Osteocyte (in vitro differentiated cells): ENCODE measurements at regions not wholly inside any gene's neighbourhood (a gene's known extent, or its start where the extent isn't known, plus 50 kb on each side); places are given as distances from the start of the nearest gene placed in this dataset.
"Not testable (repeated sequence)": the region's sequence is repeated elsewhere in the genome, so short reads cannot be mapped to it uniquely, and the experiment has no call there.

ENCODE experiments used
- DNase-seq: peaks from one replicate; pipeline ENCODE4 v3.0.0; 2021; ENCODE audit warnings: mixed read lengths; ENCODE audit not compliant: unreplicated experiment; ENCODE audit errors: extremely low spot score
- H3K27ac Mint-ChIP-seq: one replicate; pipeline ENCODE4 v1.8.0; 2021; ENCODE audit warnings: mild to moderate bottlenecking, mixed read lengths; ENCODE audit not compliant: unreplicated experiment
- H3K27me3 Mint-ChIP-seq: one replicate; pipeline ENCODE4 v1.8.0; 2021; ENCODE audit warnings: mixed read lengths; ENCODE audit not compliant: unreplicated experiment
- H3K36me3 Mint-ChIP-seq: one replicate; pipeline ENCODE4 v1.8.0; 2021; ENCODE audit warnings: mixed read lengths; ENCODE audit not compliant: unreplicated experiment
- H3K4me1 Mint-ChIP-seq: one replicate; pipeline ENCODE4 v1.8.0; 2021; ENCODE audit warnings: mixed read lengths; ENCODE audit not compliant: unreplicated experiment
- H3K4me3 Mint-ChIP-seq: one replicate; pipeline ENCODE4 v1.8.0; 2021; ENCODE audit warnings: mild to moderate bottlenecking, moderate library complexity, mixed read lengths; ENCODE audit not compliant: unreplicated experiment
- H3K9me3 Mint-ChIP-seq: one replicate; pipeline ENCODE4 v1.8.0; 2021; ENCODE audit warnings: mixed read lengths; ENCODE audit not compliant: unreplicated experiment
- TF ChIP-seq, protein P1 (sequence below): fragments of 200-600 bp; sonication (generic); IDR thresholded peaks from 2 replicates; pipeline ENCODE4 v1.5.0; 2021; ENCODE audit warnings: antibody characterized with exemption, mild to moderate bottlenecking, moderate library complexity

DNA sequence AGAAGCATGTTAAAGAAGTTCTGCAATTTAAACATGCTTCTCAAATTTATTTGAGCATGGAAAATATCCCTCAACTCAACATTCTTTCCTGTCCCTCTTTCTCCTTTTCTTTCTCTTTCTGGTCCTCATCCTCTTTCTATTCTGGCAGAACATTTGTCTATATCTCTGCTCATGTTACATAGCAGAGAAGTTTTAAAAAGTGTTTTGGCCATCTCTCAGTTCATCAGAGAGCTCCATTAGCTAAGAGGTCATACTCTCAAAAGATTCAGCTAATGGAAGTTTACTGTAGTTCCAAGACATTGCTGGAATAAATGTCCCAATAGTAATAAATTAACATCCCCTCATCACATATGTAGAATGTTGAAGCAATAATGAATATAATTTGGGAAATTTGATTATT, 53.5 kb downstream of the XCL2 start:
- no peak for DNase-seq
- H3K27ac Mint-ChIP-seq: no peak overlapping the region
- H3K36me3 Mint-ChIP-seq: no peaks in the 10 kb centered on the region
- H3K9me3 Mint-ChIP-seq: no peaks in the 10 kb centered on the region
- H3K4me1 Mint-ChIP-seq: peaks cover 13% of the 10 kb centered on the region
- H3K4me3 Mint-ChIP-seq: no peak overlapping the region
- TF ChIP-seq, protein P1, sequence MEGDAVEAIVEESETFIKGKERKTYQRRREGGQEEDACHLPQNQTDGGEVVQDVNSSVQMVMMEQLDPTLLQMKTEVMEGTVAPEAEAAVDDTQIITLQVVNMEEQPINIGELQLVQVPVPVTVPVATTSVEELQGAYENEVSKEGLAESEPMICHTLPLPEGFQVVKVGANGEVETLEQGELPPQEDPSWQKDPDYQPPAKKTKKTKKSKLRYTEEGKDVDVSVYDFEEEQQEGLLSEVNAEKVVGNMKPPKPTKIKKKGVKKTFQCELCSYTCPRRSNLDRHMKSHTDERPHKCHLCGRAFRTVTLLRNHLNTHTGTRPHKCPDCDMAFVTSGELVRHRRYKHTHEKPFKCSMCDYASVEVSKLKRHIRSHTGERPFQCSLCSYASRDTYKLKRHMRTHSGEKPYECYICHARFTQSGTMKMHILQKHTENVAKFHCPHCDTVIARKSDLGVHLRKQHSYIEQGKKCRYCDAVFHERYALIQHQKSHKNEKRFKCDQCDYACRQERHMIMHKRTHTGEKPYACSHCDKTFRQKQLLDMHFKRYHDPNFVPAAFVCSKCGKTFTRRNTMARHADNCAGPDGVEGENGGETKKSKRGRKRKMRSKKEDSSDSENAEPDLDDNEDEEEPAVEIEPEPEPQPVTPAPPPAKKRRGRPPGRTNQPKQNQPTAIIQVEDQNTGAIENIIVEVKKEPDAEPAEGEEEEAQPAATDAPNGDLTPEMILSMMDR: no peak
- H3K27me3 Mint-ChIP-seq: peaks cover 13% of the 10 kb centered on the region

DNA sequence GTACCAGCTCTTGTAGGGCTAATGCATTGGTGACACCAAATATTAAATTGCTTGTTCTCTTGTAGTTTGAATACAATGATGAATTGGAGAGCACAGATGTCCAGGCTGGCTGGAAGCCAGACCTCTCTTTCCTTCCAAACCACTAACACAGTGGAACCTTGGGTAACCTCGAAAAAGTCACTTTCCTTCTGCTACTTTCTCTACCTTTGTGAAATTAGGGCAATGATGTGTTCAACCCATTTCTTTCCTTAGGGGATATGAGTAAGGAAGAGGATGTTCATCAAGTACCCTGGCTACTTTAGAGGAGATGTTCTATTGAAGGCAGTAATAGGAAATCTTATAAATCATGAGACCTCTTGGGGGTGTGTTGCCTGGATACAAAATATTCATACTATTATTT, 55.7 kb downstream of the XCL2 start:
- peaks cover 7% of the 10 kb centered on the region for H3K27me3 Mint-ChIP-seq
- TF ChIP-seq, protein P1: no peak
- peak overlapping the region; percentile 21 for H3K27ac Mint-ChIP-seq
- no peaks in the 10 kb centered on the region for H3K9me3 Mint-ChIP-seq
- no peaks in the 10 kb centered on the region for H3K36me3 Mint-ChIP-seq
- no peak overlapping the region for H3K4me3 Mint-ChIP-seq
- H3K4me1 Mint-ChIP-seq: peaks cover 29% of the 10 kb centered on the region
- DNase-seq: no peak

DNA sequence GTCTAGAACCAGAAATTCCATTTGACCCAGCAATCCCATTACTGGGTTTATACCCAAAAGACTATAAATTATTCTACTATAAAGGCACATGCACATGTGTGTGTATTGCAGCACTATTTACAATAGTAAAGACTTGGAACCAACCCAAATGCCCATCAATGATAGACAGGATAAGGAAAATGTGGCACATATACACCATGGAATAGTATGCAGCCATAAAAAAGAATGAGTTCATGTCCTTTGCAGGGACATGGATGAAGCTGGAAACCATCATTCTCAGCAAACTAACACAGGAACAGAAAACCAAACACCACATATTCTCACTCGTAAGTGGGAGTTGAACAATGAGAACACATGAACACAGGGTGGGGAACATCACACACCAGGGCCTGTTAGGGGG, 57.0 kb downstream of the XCL2 start:
- not testable (repeated sequence) for H3K9me3 Mint-ChIP-seq, H3K36me3 Mint-ChIP-seq, H3K4me3 Mint-ChIP-seq, H3K27ac Mint-ChIP-seq, DNase-seq, H3K27me3 Mint-ChIP-seq
- peaks cover 31% of the 10 kb centered on the region for H3K4me1 Mint-ChIP-seq

DNA sequence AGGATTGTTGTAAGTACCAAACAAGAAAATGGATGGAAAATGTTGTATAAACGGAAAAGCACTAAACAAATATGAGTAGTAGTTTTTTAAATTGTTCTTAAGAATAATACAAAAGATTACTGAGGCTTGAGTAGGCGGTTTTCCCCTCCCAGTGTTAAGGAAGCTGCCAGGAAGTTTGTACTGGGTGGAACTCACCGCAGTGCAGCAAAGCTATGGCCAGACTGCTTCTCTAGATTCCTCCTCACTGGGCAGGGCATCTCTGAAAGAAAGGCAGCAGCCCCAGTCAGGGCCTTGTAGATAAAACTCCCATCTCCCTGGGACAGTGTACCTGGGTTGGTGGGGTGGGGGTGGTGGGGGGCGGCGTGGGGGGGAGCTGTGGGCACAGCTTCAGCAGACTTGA, 58.7 kb downstream of the XCL2 start:
- peak overlapping the region; percentile 21 for H3K27ac Mint-ChIP-seq
- TF ChIP-seq, protein P1: no peak
- no peak overlapping the region for H3K4me3 Mint-ChIP-seq

DNA sequence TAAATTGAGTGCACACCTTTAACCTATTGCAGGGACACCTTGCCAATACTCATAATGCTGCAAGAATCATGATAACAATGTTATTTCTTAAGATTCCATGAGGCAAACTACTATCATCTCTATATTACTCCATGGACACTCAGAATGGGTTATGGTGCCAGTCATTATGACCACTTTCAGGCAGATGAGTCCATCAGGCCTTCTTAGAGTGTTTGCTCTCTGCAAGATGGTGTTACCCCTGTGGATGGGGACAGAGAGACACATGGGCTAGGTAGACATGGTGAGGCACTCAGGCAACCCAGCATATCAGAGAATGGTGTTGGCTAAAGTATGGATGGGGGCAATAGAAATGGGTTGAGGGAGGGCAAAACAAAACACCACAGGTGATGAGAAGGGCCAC, 59.7 kb downstream of the XCL2 start:
- DNase-seq: no peak
- no peaks in the 10 kb centered on the region for H3K36me3 Mint-ChIP-seq
- no peaks in the 10 kb centered on the region for H3K9me3 Mint-ChIP-seq
- no peaks in the 10 kb centered on the region for H3K27me3 Mint-ChIP-seq
- peaks cover 30% of the 10 kb centered on the region for H3K4me1 Mint-ChIP-seq
- H3K27ac Mint-ChIP-seq: no peak overlapping the region
- TF ChIP-seq, protein P1: no peak
- H3K4me3 Mint-ChIP-seq: no peak overlapping the region

More for the DNA sequence above, 58.7 kb downstream of the XCL2 start:
- Mint-ChIP-seq H3K4me1 (peaks cover 30% of the 10 kb centered on the region), H3K36me3 (no peaks in the 10 kb centered on the region), H3K27me3 (no peaks in the 10 kb centered on the region), H3K9me3 (no peaks in the 10 kb centered on the region)
- DNase-seq: no peak

DNA sequence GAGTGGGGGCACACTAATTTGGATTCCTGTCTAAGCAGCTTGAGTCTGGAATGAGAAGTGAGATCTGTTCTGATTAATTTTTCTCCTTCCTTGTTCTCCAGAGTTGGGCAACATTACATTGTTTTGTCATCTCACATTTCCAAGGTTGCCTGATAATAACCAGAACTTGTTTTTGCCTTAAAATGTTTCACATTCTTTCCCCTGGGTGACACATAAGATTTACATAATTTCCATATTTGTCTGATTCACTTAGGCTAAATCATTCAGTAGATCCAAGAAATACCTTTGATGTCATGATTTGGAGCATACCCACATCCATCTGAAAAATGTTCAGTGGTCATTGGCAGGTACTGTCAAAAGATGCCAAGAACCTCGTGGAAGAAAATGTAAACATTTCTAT, 60.3 kb downstream of the XCL2 start:
- H3K27me3 Mint-ChIP-seq: no peaks in the 10 kb centered on the region
- H3K36me3 Mint-ChIP-seq: no peaks in the 10 kb centered on the region
- H3K4me3 Mint-ChIP-seq: no peak overlapping the region
- no peaks in the 10 kb centered on the region for H3K9me3 Mint-ChIP-seq
- peaks cover 30% of the 10 kb centered on the region for H3K4me1 Mint-ChIP-seq
- H3K27ac Mint-ChIP-seq: peak overlapping the region; percentile 62
- TF ChIP-seq, protein P1: no peak
- DNase-seq: no peak
